Activated CD4-positive, alpha-beta memory T cell treated with anti-CD3 and anti-CD28 coated beads, Interleukin-2, amount 10 ng/mL, durations not matched to agents 7 days and 5 days (primary cell): ENCODE measurements at regions not wholly inside any gene's neighbourhood (a gene's known extent, or its start where the extent isn't known, plus 50 kb on each side); places are given as distances from the start of the nearest gene placed in this dataset.

Experiments
- CTCF ChIA-PET: fragments of 350-600 bp; sonication (Branson Sonifier 250); formaldehyde crosslinking; loops from one replicate; lab custom pipeline; 2021; ENCODE audit warnings: antibody characterized with exemption, inconsistent platforms; lab: Charles Lee
- POLR2A ChIA-PET: fragments of 350-600 bp; sonication (Branson Sonifier 250); formaldehyde crosslinking; loops from one replicate; lab custom pipeline; 2021; ENCODE audit warnings: antibody characterized with exemption; lab: Charles Lee
- DNase-seq: peaks from one replicate; pipeline ENCODE4 v3.0.0-alpha.2; 2020
- H3K27ac Mint-ChIP-seq: one replicate; pipeline ENCODE4 v1.8.0; 2021; ENCODE audit warnings: mild to moderate bottlenecking, mixed read lengths
- H3K27me3 Mint-ChIP-seq: one replicate; pipeline ENCODE4 v1.8.0; 2021; ENCODE audit warnings: mixed read lengths
- H3K36me3 Mint-ChIP-seq: one replicate; pipeline ENCODE4 v1.8.0; 2021; ENCODE audit warnings: low read depth, mixed read lengths
- H3K4me1 Mint-ChIP-seq: one replicate; pipeline ENCODE4 v1.8.0; 2021; ENCODE audit warnings: mixed read lengths
- H3K4me3 Mint-ChIP-seq: one replicate; pipeline ENCODE4 v1.8.0; 2021; ENCODE audit warnings: mild to moderate bottlenecking, mixed read lengths
- H3K9me3 Mint-ChIP-seq: one replicate; pipeline ENCODE4 v1.8.0; 2021; ENCODE audit warnings: mixed read lengths

DNA sequence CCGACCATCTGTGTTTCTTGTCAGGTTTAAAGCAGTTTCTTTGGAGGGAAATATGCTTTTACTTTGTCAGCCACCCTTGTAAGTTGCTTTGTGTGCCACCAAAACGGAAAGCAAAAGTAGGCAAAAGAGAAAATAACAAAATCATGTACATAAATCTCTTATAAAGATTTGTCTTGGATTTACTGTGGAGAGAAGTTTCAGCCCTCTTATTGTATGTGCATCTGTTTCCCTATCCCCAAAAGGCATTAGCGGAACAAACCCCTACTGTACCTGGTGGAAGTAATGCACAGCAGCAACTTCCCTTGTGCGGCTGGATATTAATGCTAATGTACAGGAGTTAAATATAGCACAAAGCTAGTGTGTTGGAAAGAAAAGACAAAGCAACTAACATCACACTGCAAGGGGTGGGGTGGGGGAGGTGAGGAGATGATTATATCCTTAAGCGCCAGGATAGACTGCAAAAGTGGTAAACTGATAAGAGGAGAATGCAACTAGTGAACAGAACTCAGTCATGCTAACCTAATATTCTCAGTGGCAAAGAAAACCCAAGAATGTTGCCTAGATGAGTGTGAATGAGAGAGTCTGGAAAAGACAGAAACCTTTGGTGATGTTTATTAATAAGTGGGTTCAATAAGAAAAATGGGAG, 396.5 kb upstream of the MEF2C start:
- ChIA-PET POLR2A (no interaction called here), CTCF (no interaction called here)
- Mint-ChIP-seq H3K36me3 (no peaks in the 10 kb centered on the region), H3K4me1 (no peaks in the 10 kb centered on the region), H3K4me3 (no peak overlapping the region), H3K27me3 (no peaks in the 10 kb centered on the region), H3K27ac (no peak overlapping the region), H3K9me3 (no peaks in the 10 kb centered on the region)
- no peak for DNase-seq

DNA sequence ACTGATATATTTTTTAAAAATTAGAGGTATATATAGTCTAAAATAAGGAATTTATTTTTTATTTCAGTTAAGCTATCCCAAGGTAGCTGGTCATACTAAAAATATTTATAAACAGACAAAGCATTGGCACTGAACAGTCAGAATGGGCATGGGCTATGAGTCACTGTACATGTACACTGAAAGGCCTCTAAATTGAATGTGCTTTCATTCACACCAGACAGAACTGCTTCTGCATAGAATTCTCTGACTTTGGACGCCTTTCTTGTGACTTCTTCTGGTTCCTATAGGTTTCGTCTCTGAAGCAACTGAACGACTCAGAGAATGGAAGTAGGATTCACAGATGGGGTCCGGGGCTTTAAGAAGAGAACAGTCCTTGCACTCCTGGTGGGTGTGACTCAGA, 394.8 kb upstream of the MEF2C start:
- H3K4me3 Mint-ChIP-seq, result no peak overlapping the region
- DNase-seq, result no peak
- ChIA-PET POLR2A (no interaction called here), CTCF (no interaction called here)
- no peak overlapping the region for H3K27ac Mint-ChIP-seq
- H3K36me3 Mint-ChIP-seq, result no peaks in the 10 kb centered on the region
- H3K4me1 Mint-ChIP-seq, result no peaks in the 10 kb centered on the region
- H3K27me3 Mint-ChIP-seq, result no peaks in the 10 kb centered on the region
- H3K9me3 Mint-ChIP-seq, result no peaks in the 10 kb centered on the region

DNA sequence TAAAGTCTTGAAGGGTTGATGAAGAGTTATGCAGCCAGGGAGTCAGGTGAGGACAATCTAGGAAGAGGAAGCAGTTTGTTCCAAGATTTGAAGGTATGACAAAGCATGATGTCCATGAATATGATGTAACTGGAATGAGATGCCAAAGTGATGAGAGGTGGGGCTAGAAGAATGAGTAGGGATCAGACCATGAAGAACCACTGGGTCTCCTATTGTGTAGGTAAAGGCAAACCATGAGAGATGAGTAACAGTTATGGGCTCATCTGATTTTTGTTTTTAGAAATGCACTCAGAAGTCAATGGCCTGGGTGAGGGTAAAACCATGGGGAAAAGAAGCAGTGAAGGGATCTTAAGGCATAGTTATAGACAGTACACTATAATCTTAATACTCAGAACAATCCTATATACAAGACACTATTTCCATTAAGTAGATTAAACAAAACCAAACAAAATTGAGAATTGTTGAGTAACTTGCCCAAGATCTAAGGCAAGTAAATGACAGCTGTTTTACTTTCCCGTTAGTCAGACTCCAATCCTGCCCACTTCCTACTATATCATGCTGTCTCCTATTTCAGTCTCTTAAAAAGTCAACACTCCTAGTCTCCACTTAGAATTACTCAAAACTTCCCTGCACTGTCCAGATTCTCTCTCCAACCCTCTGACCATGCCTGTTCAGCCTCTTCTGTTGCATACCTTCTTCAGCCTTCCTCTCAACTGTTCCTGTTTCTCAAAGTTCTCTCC, 393.8 kb upstream of the MEF2C start:
- H3K27me3 Mint-ChIP-seq, result no peaks in the 10 kb centered on the region
- H3K4me1 Mint-ChIP-seq, result no peaks in the 10 kb centered on the region
- ChIA-PET POLR2A (no interaction called here), CTCF (no interaction called here)
- no peak overlapping the region for H3K4me3 Mint-ChIP-seq
- no peak for DNase-seq
- no peaks in the 10 kb centered on the region for H3K36me3 Mint-ChIP-seq
- no peaks in the 10 kb centered on the region for H3K9me3 Mint-ChIP-seq
- H3K27ac Mint-ChIP-seq, result no peak overlapping the region

DNA sequence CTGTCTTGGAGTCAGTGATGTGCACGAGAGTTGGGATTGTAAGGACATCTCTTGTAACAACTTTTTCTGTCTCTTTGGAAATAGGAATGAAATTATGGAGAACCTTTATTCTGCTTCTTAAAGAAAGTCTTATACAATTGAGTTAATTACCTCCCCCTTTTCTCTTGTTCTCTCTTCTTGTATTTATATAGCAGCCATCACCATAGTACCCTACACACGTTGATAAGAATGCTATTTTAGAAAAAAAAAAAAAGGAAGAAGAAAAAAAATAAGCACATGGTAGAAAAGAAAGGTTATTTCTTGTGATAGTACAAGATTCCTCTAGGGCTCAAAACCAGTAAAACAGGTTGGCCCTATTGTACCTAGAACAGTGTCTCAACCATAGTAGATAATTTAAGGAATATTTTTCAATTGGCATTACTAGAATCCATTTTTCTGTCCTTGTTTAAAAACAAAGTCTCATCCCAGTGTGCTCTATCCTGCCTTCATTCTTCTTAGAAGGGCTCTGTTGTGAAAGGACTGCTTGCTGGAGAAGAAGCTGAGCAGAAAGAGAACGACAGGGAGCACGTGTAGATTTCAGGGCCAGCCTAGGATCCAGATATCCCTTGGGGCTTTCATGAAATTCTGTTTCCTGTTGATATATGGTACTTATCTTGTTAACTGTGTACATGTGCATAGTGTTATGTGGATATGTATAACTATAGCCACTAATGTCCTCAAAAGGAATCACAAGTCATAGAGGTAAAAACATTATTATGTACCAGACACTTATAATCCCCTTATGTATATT, 392.3 kb upstream of the MEF2C start:
- no peaks in the 10 kb centered on the region for H3K36me3 Mint-ChIP-seq
- no peaks in the 10 kb centered on the region for H3K27me3 Mint-ChIP-seq
- no peaks in the 10 kb centered on the region for H3K4me1 Mint-ChIP-seq
- no peak overlapping the region for H3K27ac Mint-ChIP-seq
- CTCF ChIA-PET, result no interaction called here
- POLR2A ChIA-PET, result no interaction called here
- H3K4me3 Mint-ChIP-seq, result no peak overlapping the region
- no peaks in the 10 kb centered on the region for H3K9me3 Mint-ChIP-seq
- no peak for DNase-seq

DNA sequence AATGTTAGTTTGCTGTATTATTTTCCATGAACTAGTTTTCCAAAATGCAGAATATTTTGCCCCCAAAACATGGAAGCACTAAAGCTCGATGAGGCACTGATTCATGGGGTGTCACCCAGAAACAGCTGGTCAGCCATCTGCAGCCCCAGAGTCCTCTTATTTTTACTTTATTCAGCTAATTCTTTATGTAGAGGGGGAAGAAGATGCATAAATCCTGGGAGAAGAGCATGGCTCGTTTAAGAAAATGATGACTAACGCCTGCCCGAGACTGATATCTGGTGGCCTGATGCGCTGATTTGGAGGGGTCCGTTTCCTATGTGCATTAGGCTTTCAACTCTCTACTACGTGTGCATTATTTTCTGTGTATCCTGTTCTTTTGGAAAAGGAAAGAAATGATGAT, 390.3 kb upstream of the MEF2C start:
- ChIA-PET CTCF (no interaction called here), POLR2A (no interaction called here)
- Mint-ChIP-seq H3K27me3 (no peaks in the 10 kb centered on the region), H3K9me3 (no peaks in the 10 kb centered on the region), H3K4me1 (no peaks in the 10 kb centered on the region), H3K4me3 (no peak overlapping the region), H3K36me3 (no peaks in the 10 kb centered on the region), H3K27ac (no peak overlapping the region)
- no peak for DNase-seq

DNA sequence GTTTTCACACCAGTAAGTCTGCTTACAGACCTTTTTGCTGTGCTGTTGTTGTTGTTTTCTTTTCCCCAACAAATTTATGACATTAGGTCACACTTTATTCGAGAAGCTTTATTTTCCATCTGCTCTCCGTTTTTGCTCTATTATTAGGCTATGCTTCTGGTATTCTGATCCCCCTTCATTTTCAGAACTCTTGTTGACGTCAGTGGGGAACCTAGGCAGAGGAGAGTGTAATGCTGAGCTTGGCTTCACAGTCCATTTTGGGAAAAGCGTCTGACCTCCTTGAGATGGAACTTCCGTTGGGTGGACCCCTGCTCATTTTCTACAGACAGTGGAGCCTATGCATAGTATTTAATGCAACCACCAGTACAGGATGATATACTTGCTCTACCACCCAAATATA, 387.9 kb upstream of the MEF2C start:
- ChIA-PET POLR2A (no interaction called here), CTCF (no interaction called here)
- Mint-ChIP-seq H3K27ac (no peak overlapping the region), H3K27me3 (no peaks in the 10 kb centered on the region), H3K36me3 (no peaks in the 10 kb centered on the region), H3K4me1 (no peaks in the 10 kb centered on the region), H3K4me3 (no peak overlapping the region), H3K9me3 (no peaks in the 10 kb centered on the region)
- no peak for DNase-seq

DNA sequence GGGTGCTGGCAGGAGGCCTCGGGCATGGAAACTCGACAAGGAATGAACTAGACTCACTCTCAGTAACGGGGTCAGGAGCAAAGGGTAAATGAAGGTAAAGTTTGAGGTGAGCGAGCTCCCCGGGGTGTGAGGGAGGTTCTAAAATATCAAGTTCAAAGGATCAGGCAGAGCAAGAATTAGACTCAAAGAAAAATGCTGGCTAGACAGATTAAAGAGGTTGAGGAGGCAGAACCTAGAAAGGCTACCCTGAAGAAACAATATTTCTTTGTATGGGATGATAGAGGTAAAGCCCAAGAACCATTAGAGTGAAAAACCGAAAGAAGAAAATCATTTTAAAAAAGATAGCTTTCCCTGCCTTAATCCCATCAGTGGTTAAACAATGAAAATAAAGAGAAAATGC, 386.7 kb upstream of the MEF2C start:
- Mint-ChIP-seq H3K27me3 (no peaks in the 10 kb centered on the region), H3K4me3 (no peak overlapping the region), H3K27ac (no peak overlapping the region), H3K9me3 (no peaks in the 10 kb centered on the region), H3K36me3 (no peaks in the 10 kb centered on the region), H3K4me1 (no peaks in the 10 kb centered on the region)
- no peak for DNase-seq
- POLR2A ChIA-PET, result no interaction called here
- CTCF ChIA-PET, result no interaction called here

DNA sequence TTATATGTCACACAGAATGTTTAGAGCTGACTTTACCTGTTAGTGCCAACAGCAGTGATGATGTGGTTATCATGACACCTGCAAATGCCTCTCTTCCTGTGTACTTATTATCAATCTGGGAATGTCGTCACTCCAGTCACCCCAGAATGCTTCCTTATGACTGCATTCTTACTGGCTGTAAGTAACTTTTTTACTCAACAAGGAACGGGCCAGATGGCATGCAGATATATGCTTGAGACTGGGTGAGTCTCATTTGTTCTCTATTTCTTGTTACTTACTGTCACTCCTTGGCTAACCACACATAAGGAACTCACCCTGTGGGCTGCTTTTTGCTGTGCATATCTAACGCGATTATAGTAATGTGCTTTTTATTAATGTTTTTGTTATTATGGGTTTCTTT, 385.5 kb upstream of the MEF2C start:
- Mint-ChIP-seq H3K27me3 (no peaks in the 10 kb centered on the region), H3K27ac (no peak overlapping the region), H3K4me1 (no peaks in the 10 kb centered on the region), H3K36me3 (no peaks in the 10 kb centered on the region), H3K4me3 (no peak overlapping the region), H3K9me3 (no peaks in the 10 kb centered on the region)
- POLR2A ChIA-PET, result no interaction called here
- DNase-seq, result no peak
- CTCF ChIA-PET, result no interaction called here

DNA sequence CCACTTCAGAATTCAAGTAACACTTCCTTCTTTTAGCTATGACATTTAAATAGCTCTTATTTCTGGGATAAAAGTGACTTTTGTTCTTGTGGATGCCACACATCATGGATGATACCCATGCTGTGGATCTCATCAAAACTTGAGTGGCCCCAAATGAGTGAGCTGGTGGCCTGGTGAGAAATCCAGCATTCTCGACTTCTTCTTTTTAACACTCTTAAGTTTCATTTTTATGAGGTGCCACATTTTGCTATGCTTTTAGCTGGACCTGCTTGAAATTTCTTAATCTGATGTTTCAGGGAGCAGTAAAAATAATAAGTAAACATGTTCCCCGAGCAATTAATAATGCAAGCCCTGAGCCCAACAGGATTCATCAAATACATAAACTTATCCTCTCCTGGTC, 384.8 kb upstream of the MEF2C start:
- POLR2A ChIA-PET, result no interaction called here
- H3K4me3 Mint-ChIP-seq, result no peak overlapping the region

DNA sequence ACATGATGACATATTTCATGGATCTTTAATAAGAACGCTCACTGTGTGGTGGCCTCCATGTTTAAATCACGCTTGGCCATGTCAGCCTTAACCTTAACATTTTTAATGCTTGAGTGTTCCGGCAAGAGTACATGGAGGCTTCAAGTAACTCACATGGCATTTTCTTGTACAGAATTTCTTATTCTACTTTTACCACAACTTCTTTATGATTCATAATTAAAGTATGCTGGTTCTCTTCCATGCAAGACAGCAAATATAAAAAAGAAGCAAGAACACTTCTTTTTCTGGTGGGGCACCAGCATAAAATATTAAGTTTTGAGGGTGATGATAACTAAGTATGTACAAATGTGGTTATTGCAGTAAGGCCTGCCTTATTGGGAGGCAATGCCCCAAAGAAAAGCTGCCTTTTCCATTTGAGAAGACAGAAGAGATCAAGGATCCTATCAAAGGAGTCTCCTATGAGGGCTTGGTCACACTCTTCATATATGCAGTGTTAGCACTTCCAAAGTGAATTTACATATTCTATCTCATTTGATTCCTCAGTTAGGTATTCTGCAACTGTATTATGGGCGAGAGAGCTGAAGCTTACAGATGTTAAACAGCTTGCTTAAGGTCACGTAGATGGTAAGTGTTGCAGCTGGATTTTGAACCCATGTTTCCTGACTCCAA, 382.7 kb upstream of the MEF2C start:
- Mint-ChIP-seq H3K36me3 (no peaks in the 10 kb centered on the region), H3K9me3 (no peaks in the 10 kb centered on the region), H3K4me3 (no peak overlapping the region), H3K4me1 (no peaks in the 10 kb centered on the region), H3K27ac (no peak overlapping the region), H3K27me3 (no peaks in the 10 kb centered on the region)
- ChIA-PET CTCF (no interaction called here), POLR2A (no interaction called here)
- no peak for DNase-seq

More for the DNA sequence above, 384.8 kb upstream of the MEF2C start:
- no peaks in the 10 kb centered on the region for H3K4me1 Mint-ChIP-seq
- CTCF ChIA-PET, result no interaction called here
- H3K9me3 Mint-ChIP-seq, result no peaks in the 10 kb centered on the region
- no peaks in the 10 kb centered on the region for H3K27me3 Mint-ChIP-seq
- H3K27ac Mint-ChIP-seq, result no peak overlapping the region
- H3K36me3 Mint-ChIP-seq, result no peaks in the 10 kb centered on the region
- DNase-seq, result no peak

DNA sequence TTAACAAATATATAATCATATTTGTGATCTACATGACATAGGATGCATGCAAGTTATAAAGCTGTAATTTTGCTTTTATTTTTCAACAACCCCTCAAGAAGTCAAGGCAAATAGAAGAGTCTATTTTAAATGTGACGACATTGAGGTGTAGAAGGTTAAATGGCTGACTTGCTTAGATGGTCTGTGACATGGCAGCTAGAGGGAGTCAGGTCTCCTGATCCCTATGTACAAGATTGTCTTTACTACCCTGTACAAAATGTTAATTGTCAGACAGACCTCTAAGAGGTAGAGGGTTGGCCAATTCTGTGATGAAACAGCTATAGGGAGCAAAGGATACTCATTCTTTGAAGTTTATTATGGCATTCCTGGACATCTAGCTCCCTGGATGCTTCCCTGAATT, 380.9 kb upstream of the MEF2C start:
- Mint-ChIP-seq H3K27me3 (no peaks in the 10 kb centered on the region), H3K27ac (no peak overlapping the region), H3K4me1 (no peaks in the 10 kb centered on the region), H3K4me3 (no peak overlapping the region), H3K36me3 (no peaks in the 10 kb centered on the region), H3K9me3 (no peaks in the 10 kb centered on the region)
- CTCF ChIA-PET, result no interaction called here
- no peak for DNase-seq
- POLR2A ChIA-PET, result no interaction called here

DNA sequence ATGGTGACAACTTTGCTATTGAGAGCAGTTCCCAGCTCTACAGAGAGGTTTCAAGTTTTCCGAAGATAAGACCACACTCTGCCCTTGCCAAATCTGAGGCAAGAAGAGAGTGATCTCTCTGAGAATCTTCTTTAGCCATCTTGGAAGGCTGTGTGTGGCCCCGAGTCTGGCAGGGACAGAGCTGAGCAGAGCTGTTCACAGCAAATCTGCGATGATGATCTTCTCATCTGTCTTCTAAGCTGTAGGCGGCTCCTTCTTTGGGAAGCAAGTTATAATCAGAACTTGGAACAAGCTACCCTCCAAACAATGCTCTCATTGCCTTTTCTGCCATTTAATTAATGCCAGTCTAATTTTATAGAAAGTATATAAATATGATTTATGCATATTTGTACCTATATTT, 379.0 kb upstream of the MEF2C start:
- Mint-ChIP-seq H3K36me3 (no peaks in the 10 kb centered on the region), H3K27me3 (no peaks in the 10 kb centered on the region), H3K9me3 (no peaks in the 10 kb centered on the region), H3K4me3 (no peak overlapping the region), H3K27ac (no peak overlapping the region), H3K4me1 (no peaks in the 10 kb centered on the region)
- ChIA-PET CTCF (no interaction called here), POLR2A (no interaction called here)
- no peak for DNase-seq

DNA sequence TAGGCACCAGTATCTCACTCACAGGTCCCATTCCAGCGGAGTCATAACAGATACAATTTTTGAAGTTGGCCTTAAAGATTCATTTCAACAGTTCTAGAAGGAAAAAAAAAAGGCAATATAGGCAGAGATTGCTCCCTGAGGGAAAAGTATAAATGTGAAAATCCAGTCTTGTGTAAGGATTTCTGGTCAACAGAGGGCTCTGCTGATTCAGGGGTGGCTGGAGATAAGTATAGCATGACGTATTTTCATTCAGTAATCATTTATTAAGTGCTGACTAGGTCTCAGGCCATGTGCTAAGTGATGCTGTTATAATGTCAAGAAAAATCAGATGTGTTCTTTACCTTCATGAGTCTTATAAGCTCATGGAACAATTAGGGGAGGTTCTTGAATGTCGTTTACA, 377.3 kb upstream of the MEF2C start:
- Mint-ChIP-seq H3K36me3 (no peaks in the 10 kb centered on the region), H3K27me3 (no peaks in the 10 kb centered on the region)
- CTCF ChIA-PET, result no interaction called here

More for the DNA sequence above, 377.3 kb upstream of the MEF2C start:
- H3K4me1 Mint-ChIP-seq, result no peaks in the 10 kb centered on the region
- no peak overlapping the region for H3K4me3 Mint-ChIP-seq
- peaks cover 2% of the 10 kb centered on the region for H3K9me3 Mint-ChIP-seq
- no peak overlapping the region for H3K27ac Mint-ChIP-seq
- POLR2A ChIA-PET, result no interaction called here
- DNase-seq, result no peak
